PC-3 (cell line): ENCODE measurements at regions not wholly inside any gene's neighbourhood (a gene's known extent, or its start where the extent isn't known, plus 50 kb on each side); places are given as distances from the start of the nearest gene placed in this dataset.

Experiments used
- ATAC-seq: fragments of 200-7000 bp; cut with Tn5 transposase; 2 replicates; pipeline ENCODE4 v1.9.1; 2020; ENCODE audit warnings: mild to moderate bottlenecking, moderate library complexity
- BruUV-seq: library from RNA; stranded (reverse); fragments of 400-500 nt; replicated peaks from 2 replicates; lab custom pipeline; 2021; lab: Mats Ljungman, UMichigan
- CTCF ChIA-PET: fragments of 300-600 bp; sonication (Branson Sonifier 250); formaldehyde crosslinking; loops from one replicate; lab custom pipeline; 2022; ENCODE audit warnings: antibody characterized with exemption; lab: Charles Lee
- POLR2A ChIA-PET: fragments of 300-600 bp; sonication (Branson Sonifier 250); formaldehyde crosslinking; loops from one replicate; lab custom pipeline; 2022; ENCODE audit warnings: antibody characterized with exemption; ENCODE audit not compliant: unreplicated experiment; lab: Charles Lee
- DNase-seq: peaks from one replicate; pipeline ENCODE4 v3.0.0-alpha.2; 2015
- H2AFZ ChIP-seq: fragments of 300-600 bp; sonication (generic); 2 replicates; pipeline ENCODE4 v1.6.0; 2016; ENCODE audit warnings: antibody characterized with exemption, low read length
- H3F3A ChIP-seq: fragments of 300-600 bp; sonication (generic); one replicate; pipeline ENCODE4 v1.6.0; 2017; ENCODE audit warnings: antibody characterized with exemption, low read length, control low read depth, mild to moderate bottlenecking; ENCODE audit not compliant: unreplicated experiment
- H3K27ac ChIP-seq: fragments of 300-600 bp; sonication (generic); 2 replicates; pipeline ENCODE4 v1.5.1; 2016; ENCODE audit warnings: mild to moderate bottlenecking, low read length
- H3K27me3 ChIP-seq: fragments of 300-600 bp; sonication (generic); 2 replicates; pipeline ENCODE4 v1.6.1; 2016; ENCODE audit warnings: low read length, mixed read lengths
- H3K36me3 ChIP-seq: fragments of 300-600 bp; sonication (generic); 2 replicates; pipeline ENCODE4 v1.6.1; 2016; ENCODE audit warnings: low read depth, mixed run types, low read length, mixed read lengths
- H3K4me1 ChIP-seq: fragments of 300-600 bp; sonication (generic); 2 replicates; pipeline ENCODE4 v1.5.1; 2016; ENCODE audit warnings: low read length; ENCODE audit not compliant: insufficient read depth
- H3K4me2 ChIP-seq: fragments of 300-600 bp; sonication (generic); 2 replicates; pipeline ENCODE4 v1.6.0; 2016; ENCODE audit warnings: low read length
- H3K4me3 ChIP-seq: fragments of 300-600 bp; sonication (generic); 2 replicates; pipeline ENCODE4 v1.5.1; 2016; ENCODE audit warnings: mild to moderate bottlenecking, low read length, mixed read lengths
- H3K79me2 ChIP-seq: fragments of 300-600 bp; sonication (generic); 2 replicates; pipeline ENCODE4 v1.6.1; 2017; ENCODE audit warnings: low read length, mixed read lengths
- H3K9ac ChIP-seq: fragments of 300-600 bp; sonication (generic); 2 replicates; pipeline ENCODE4 v1.6.0; 2016; ENCODE audit warnings: mild to moderate bottlenecking, low read length
- H3K9me2 ChIP-seq: fragments of 300-600 bp; sonication (generic); replicated peaks from 2 replicates; pipeline ENCODE4 v1.6.1; 2016; ENCODE audit warnings: mixed run types, low read length, mixed read lengths
- H3K9me3 ChIP-seq: fragments of 300-600 bp; sonication (generic); 2 replicates; pipeline ENCODE4 v1.6.1; 2016; ENCODE audit warnings: low read length, mixed read lengths
- H4K20me1 ChIP-seq: fragments of 300-600 bp; sonication (generic); 2 replicates; pipeline ENCODE4 v1.6.1; 2016; ENCODE audit warnings: low read length, mixed read lengths
- EZH2 ChIP-seq: fragments of 300-600 bp; sonication (generic); IDR thresholded peaks from one replicate; pipeline ENCODE4 v1.6.1; 2017; ENCODE audit warnings: antibody characterized with exemption, mild to moderate bottlenecking, low read length; ENCODE audit not compliant: unreplicated experiment
- EZH2phosphoT487 ChIP-seq: fragments of 300-600 bp; sonication (generic); IDR thresholded peaks from 2 replicates; pipeline ENCODE4 v1.6.1; 2018; ENCODE audit warnings: mild to moderate bottlenecking, antibody characterized with exemption, low read length, borderline replicate concordance
- intact Hi-C: fragments of 100-400 bp; cut with micrococcal nuclease; formaldehyde crosslinking; loops from 2 replicates; pipeline ENCODE4 v1.9.0; 2023
- TF ChIP-seq, protein P1 (sequence below): fragments of 300-600 bp; sonication (generic); conservative IDR thresholded peaks from 2 replicates; pipeline ENCODE4 v1.5.1; 2017; ENCODE audit warnings: antibody characterized with exemption, low read depth, mild to moderate bottlenecking, low read length

- no peak overlapping the region for H3K27ac ChIP-seq
- ATAC-seq (no peak), DNase-seq (no peak)
- intact Hi-C loops = no loop called here
- H3K4me2 ChIP-seq = no peak overlapping the region
- H3K36me3 ChIP-seq = no peaks in the 10 kb centered on the region
- POLR2A ChIA-PET = no interaction called here
- H3K9me3 ChIP-seq = no peaks in the 10 kb centered on the region
- H3K4me1 ChIP-seq = peaks cover 27% of the 10 kb centered on the region
- CTCF ChIA-PET = no interaction called here
- BruUV-seq = no TSS peak
- no peaks in the 10 kb centered on the region for H3K27me3 ChIP-seq
- TF ChIP-seq EZH2phosphoT487 = no peak
- no peak for TF ChIP-seq EZH2
- TF ChIP-seq, protein P1, sequence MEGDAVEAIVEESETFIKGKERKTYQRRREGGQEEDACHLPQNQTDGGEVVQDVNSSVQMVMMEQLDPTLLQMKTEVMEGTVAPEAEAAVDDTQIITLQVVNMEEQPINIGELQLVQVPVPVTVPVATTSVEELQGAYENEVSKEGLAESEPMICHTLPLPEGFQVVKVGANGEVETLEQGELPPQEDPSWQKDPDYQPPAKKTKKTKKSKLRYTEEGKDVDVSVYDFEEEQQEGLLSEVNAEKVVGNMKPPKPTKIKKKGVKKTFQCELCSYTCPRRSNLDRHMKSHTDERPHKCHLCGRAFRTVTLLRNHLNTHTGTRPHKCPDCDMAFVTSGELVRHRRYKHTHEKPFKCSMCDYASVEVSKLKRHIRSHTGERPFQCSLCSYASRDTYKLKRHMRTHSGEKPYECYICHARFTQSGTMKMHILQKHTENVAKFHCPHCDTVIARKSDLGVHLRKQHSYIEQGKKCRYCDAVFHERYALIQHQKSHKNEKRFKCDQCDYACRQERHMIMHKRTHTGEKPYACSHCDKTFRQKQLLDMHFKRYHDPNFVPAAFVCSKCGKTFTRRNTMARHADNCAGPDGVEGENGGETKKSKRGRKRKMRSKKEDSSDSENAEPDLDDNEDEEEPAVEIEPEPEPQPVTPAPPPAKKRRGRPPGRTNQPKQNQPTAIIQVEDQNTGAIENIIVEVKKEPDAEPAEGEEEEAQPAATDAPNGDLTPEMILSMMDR = no peak
- no peaks in the 10 kb centered on the region for H3K9me2 ChIP-seq
- no peaks in the 10 kb centered on the region for H3F3A ChIP-seq
- H3K79me2 ChIP-seq = no peaks in the 10 kb centered on the region
- no peak overlapping the region for H2AFZ ChIP-seq
- H4K20me1 ChIP-seq = no peaks in the 10 kb centered on the region; the same call in 1 of the 2 replicates
- H3K4me3 ChIP-seq = no peak overlapping the region
- H3K9ac ChIP-seq = no peak overlapping the region
These were observed 79.8 kb upstream of the IPO9 start for GRCh38 chr1:201749059-201749690.

GRCh38 chr1:201750120-201750519 is 78.8 kb upstream of the IPO9 start:
- no peak overlapping the region for H2AFZ ChIP-seq
- H3K27ac ChIP-seq = no peak overlapping the region
- H3K4me3 ChIP-seq = no peak overlapping the region
- peaks cover 21% of the 10 kb centered on the region for H3K4me1 ChIP-seq
- H3K36me3 ChIP-seq = no peaks in the 10 kb centered on the region
- H3K9me3 ChIP-seq = no peaks in the 10 kb centered on the region
- H3K9me2 ChIP-seq = no peaks in the 10 kb centered on the region
- no peak overlapping the region for H3K9ac ChIP-seq
- H3K79me2 ChIP-seq = no peaks in the 10 kb centered on the region
- TF ChIP-seq, protein P1 = no peak
- TF ChIP-seq EZH2 (no peak), EZH2phosphoT487 (no peak)
- BruUV-seq = no TSS peak
- POLR2A ChIA-PET = no interaction called here
- H4K20me1 ChIP-seq = no peaks in the 10 kb centered on the region; the same call in 1 of the 2 replicates
- no peak for DNase-seq
- no peaks in the 10 kb centered on the region for H3K27me3 ChIP-seq
- CTCF ChIA-PET = no interaction called here
- intact Hi-C loops = no loop called here
- H3F3A ChIP-seq = no peaks in the 10 kb centered on the region
- no peak overlapping the region for H3K4me2 ChIP-seq
- no peak for ATAC-seq

DNA sequence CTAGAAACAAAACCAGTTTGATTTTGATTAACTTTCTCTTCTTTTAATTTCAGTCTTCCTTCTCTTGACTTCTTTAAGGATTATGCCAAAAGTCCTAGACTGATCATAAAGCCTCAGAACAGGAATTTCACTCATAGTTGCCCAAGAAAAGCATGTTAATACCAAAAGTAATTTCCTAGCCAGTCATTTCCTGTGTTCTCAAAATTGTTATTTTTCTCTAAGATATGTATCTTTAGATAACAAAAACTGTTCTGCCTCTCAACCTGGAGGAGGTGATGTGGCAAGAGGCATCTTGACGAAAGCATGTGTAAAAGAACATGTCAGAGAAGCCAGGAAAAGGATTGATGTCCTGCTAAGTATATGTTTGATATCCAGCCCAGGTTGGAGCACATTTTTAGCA is 78.0 kb upstream of the IPO9 start:
- ATAC-seq = no peak
- POLR2A ChIA-PET = no interaction called here

More for the DNA sequence above, 78.0 kb upstream of the IPO9 start:
- no peak for DNase-seq
- H3K79me2 ChIP-seq = no peaks in the 10 kb centered on the region
- BruUV-seq = no TSS peak
- no peak overlapping the region for H2AFZ ChIP-seq
- no peaks in the 10 kb centered on the region for H3F3A ChIP-seq
- TF ChIP-seq EZH2 (no peak), EZH2phosphoT487 (no peak)
- TF ChIP-seq, protein P1 = no peak
- intact Hi-C loops = no loop called here
- no peak overlapping the region for H3K9ac ChIP-seq
- H3K4me1 ChIP-seq = peaks cover 16% of the 10 kb centered on the region
- H3K4me3 ChIP-seq = no peak overlapping the region
- H4K20me1 ChIP-seq = no peaks in the 10 kb centered on the region
- CTCF ChIA-PET = no interaction called here
- H3K9me3 ChIP-seq = no peaks in the 10 kb centered on the region
- H3K27me3 ChIP-seq = no peaks in the 10 kb centered on the region
- no peaks in the 10 kb centered on the region for H3K36me3 ChIP-seq
- H3K27ac ChIP-seq = no peak overlapping the region
- H3K4me2 ChIP-seq = no peak overlapping the region
- no peaks in the 10 kb centered on the region for H3K9me2 ChIP-seq
